ENCODE measurements at regions not wholly inside any gene's neighbourhood (a gene's known extent, or its start where the extent isn't known, plus 50 kb on each side); places are given as distances from the start of the nearest gene placed in this dataset.

DNA sequence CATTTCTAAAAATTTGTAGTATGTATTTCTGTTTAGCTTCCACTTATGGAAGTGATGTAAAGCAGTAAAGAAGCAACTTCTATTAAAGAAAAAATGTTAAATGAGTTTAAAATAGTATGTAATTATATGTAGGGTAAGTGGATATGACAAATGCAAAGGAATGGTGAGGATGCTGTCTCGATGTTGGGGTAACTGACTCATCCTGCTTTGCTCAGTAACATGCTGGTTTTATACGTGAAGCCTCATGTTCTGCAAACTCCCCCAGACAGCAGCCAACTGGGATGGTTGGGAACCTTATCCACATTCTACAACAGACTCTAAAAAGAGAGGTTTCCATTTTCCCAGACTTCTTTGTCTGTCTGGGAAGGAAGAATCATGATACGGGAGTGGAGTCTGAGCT lies 1006.4 kb upstream of the TMEM132C start:
- H3K9me3 Mint-ChIP-seq (ENCODE audit: low read depth): no peaks in the 10 kb centered on the region
- H3K4me3 Mint-ChIP-seq: no peak overlapping the region
- H3K27me3 Mint-ChIP-seq: peaks cover 4% of the 10 kb centered on the region
- no peaks in the 10 kb centered on the region for H3K36me3 Mint-ChIP-seq
- H3K4me1 Mint-ChIP-seq (ENCODE audit: low read depth): no peaks in the 10 kb centered on the region
- H3K27ac Mint-ChIP-seq: no peak overlapping the region

DNA sequence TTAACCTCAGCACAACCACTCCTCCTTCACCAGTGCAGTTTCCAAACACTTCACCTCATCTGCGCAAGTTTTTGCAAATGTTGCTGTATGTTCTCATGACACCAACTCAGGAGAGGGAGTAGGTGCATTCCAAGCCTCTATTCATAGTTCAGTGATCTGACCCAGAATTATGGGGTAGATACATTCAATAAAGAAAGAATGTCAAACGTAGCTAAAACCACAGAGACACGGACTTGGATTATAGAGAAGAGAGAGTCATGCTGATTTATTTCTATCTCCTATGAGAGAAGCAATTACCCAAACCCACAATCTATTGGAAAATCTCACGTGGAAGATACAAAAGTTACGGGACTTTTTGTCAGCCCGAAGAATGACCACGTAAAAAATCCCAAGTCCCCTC lies 1006.0 kb upstream of the TMEM132C start:
- no peaks in the 10 kb centered on the region for H3K4me1 Mint-ChIP-seq (ENCODE audit: low read depth)
- H3K27me3 Mint-ChIP-seq: peaks cover 4% of the 10 kb centered on the region
- H3K27ac Mint-ChIP-seq: no peak overlapping the region
- no peaks in the 10 kb centered on the region for H3K9me3 Mint-ChIP-seq (ENCODE audit: low read depth)
- H3K4me3 Mint-ChIP-seq: no peak overlapping the region
- H3K36me3 Mint-ChIP-seq: no peaks in the 10 kb centered on the region

DNA sequence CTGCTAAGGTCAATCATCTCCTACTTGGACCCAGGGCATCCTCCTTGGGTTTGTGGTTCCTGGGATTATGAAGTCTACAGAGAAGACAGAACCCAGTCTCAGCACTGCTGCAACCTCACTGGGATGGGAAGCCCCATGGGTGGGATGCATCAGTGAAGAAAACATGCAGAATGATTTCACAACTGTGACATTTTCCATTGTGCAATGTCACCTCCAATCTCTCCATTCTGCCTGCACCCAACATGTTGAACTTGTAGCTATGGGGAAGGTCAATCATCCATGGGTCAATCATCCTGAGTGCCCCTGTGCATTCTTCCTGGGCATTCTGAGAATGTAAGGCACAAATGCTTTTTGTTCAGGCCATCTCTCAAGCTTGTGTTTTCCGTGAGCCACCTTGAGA lies 1004.4 kb upstream of the TMEM132C start:
- Mint-ChIP-seq H3K27ac (no peak overlapping the region), H3K27me3 (peaks cover 6% of the 10 kb centered on the region), H3K9me3 (ENCODE audit: low read depth) (no peaks in the 10 kb centered on the region), H3K4me1 (ENCODE audit: low read depth) (no peaks in the 10 kb centered on the region), H3K36me3 (no peaks in the 10 kb centered on the region), H3K4me3 (no peak overlapping the region)

DNA sequence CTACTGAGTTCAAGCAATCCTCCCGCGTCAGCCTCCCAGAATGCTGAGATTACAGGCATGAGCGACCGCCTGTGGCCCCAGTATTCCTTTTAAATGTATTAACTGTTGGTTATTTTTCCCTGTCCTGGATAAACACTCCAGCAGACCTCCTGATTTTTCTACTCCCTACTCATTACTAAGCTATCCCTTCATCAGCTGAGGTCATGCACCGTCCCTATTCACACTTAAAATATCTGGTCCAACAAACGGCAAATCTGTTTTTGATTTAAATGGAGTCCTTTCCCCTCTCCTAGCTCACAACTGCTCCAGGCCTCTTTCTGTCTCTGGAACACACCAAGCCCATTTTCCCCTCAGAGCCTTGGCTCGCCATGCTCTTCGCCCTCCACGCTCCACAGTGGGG lies 1003.3 kb upstream of the TMEM132C start:
- Mint-ChIP-seq H3K4me1 (ENCODE audit: low read depth) (no peaks in the 10 kb centered on the region), H3K27me3 (peaks cover 4% of the 10 kb centered on the region), H3K4me3 (no peak overlapping the region), H3K36me3 (no peaks in the 10 kb centered on the region), H3K9me3 (ENCODE audit: low read depth) (no peaks in the 10 kb centered on the region), H3K27ac (no peak overlapping the region)

DNA sequence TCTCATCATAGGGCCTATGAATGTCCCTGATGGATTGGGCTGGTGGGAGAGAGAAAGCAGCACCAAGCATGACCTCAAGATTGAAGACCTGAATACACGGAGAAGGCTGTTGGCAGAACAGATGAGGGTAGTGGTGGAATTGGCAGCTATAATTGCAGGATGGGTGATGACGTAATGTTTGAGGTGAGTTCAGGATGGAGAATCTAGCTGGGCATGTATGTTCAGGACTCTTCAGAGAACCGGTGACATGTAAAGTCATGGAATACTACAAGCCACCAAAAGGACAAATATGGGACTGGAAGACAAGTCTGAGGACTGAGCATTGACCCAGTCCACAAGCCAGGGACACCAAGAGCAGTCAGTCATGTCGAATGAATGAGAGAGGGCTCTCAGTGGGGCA lies 999.8 kb upstream of the TMEM132C start:
- H3K36me3 Mint-ChIP-seq: no peaks in the 10 kb centered on the region
- H3K4me1 Mint-ChIP-seq (ENCODE audit: low read depth): no peaks in the 10 kb centered on the region
- no peak overlapping the region for H3K4me3 Mint-ChIP-seq
- H3K27me3 Mint-ChIP-seq: peaks cover 4% of the 10 kb centered on the region
- no peak overlapping the region for H3K27ac Mint-ChIP-seq
- H3K9me3 Mint-ChIP-seq (ENCODE audit: low read depth): no peaks in the 10 kb centered on the region

DNA sequence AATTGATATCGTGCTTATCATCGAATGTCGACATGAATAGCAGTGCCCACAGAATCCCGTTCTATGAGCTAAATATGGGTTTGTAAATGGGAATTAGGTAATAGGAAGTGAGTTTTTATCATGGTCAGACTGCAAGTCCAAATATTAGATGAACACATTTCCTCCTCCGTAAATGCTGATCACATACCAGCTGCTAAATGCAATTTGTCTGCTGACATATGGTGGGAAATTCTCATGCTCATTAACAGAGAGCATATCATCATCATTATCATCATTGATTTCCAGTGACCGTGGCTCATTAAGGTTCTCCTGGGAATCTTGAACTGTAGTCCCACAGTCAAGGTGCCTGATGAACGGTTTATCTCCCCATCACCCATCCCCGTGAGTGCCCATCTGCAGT lies 998.8 kb upstream of the TMEM132C start:
- no peaks in the 10 kb centered on the region for H3K36me3 Mint-ChIP-seq
- no peak overlapping the region for H3K4me3 Mint-ChIP-seq
- no peak overlapping the region for H3K27ac Mint-ChIP-seq
- peaks cover 4% of the 10 kb centered on the region for H3K27me3 Mint-ChIP-seq
- H3K9me3 Mint-ChIP-seq (ENCODE audit: low read depth): no peaks in the 10 kb centered on the region
- no peaks in the 10 kb centered on the region for H3K4me1 Mint-ChIP-seq (ENCODE audit: low read depth)

DNA sequence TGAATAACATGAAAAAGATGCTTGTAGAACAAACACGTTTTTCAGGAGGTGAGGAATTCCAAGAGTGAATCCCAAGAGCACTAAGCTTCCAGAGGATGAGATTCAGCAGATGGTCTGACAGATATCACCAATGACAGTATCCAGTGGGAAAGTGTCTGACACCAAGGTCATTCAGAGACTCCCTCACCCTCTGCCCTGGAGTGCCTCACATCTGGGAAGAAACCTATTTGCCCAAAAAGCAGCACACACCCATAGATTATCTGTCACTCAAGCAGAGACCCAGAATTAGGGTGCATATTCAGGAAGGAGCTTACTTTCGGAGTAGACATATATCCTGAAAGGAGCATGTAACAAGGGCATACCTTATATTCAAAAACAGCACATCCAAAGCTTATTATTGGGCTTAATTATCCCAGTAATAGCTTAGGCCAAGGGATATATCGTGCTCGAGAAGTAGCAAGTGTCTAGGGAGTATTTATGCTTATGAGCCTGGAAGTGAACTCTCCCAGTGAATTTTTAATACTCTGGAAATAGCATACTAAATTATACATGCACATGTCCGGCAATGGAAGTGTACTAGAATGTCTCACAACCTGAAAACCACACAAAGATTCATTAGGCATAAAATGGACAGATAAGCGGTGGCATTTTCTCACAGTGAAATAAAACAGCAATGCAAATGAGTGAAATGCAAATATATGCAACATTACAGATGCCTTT lies 998.1 kb upstream of the TMEM132C start:
- Mint-ChIP-seq H3K27ac (no peak overlapping the region), H3K36me3 (no peaks in the 10 kb centered on the region), H3K4me3 (no peak overlapping the region), H3K27me3 (peaks cover 1% of the 10 kb centered on the region), H3K9me3 (ENCODE audit: low read depth) (no peaks in the 10 kb centered on the region), H3K4me1 (ENCODE audit: low read depth) (no peaks in the 10 kb centered on the region)

DNA sequence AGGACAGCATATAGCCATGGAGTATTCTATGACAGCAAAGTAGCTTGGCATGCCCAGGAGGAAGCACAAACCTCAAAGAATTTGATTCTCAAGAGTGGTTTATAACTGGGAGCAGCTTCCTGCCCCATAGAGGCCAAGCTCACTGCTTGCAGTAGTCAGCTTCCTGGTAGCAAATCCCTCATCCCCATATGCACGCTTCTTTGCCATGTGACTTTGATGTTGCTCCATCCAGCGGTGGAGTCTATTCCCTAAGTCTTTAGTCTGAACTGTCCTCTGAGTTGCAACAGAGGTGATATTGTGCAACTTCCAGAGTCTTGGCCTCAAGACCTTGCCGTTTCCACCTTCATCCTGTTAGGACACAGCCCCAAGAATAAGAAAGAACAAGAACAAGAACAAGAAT lies 996.8 kb upstream of the TMEM132C start:
- Mint-ChIP-seq H3K27me3 (peaks cover 1% of the 10 kb centered on the region), H3K4me1 (ENCODE audit: low read depth) (no peaks in the 10 kb centered on the region), H3K9me3 (ENCODE audit: low read depth) (no peaks in the 10 kb centered on the region), H3K36me3 (no peaks in the 10 kb centered on the region), H3K4me3 (no peak overlapping the region), H3K27ac (no peak overlapping the region)

DNA sequence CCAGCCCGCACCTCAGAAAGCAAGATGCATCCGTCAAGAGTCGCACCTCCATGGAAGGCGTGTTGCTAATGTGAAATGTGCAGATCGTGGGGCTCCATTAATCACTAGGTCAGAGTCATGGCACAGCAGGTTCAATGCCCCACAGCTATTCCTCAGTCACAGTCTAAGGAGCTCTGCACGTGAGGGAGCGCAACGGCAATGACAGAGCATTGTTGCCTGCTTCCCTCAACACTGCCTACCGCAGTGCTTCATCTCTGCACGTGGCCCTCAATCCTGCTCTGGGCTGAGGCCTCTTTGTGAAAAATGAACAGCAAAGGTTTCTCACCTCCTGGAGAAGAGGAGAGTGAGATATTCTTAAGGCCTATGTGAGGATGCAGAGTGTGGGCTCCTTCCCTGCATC lies 995.2 kb upstream of the TMEM132C start:
- Mint-ChIP-seq H3K4me3 (no peak overlapping the region), H3K4me1 (ENCODE audit: low read depth) (no peaks in the 10 kb centered on the region), H3K36me3 (no peaks in the 10 kb centered on the region), H3K27me3 (peaks cover 2% of the 10 kb centered on the region), H3K9me3 (ENCODE audit: low read depth) (no peaks in the 10 kb centered on the region), H3K27ac (no peak overlapping the region)

DNA sequence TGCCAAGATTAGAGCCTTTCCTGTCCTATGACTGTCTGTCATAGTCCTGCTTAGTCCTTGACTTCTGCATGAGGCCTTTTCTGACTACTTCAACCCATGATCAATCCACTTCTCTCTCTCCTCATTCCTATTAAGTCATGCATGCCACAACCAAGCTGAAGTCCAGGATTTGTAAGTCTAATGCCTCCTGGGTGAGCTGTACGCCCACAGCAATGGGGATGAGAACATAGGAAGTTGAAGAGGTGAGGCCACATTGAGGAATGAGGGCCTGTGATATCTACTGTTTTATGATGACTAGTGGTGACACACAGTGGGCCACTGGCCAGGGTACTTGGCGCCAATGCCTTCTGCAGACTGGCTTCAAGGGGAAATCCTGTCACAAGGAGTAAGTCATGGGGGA lies 994.1 kb upstream of the TMEM132C start:
- Mint-ChIP-seq H3K4me3 (no peak overlapping the region), H3K27ac (no peak overlapping the region)

DNA sequence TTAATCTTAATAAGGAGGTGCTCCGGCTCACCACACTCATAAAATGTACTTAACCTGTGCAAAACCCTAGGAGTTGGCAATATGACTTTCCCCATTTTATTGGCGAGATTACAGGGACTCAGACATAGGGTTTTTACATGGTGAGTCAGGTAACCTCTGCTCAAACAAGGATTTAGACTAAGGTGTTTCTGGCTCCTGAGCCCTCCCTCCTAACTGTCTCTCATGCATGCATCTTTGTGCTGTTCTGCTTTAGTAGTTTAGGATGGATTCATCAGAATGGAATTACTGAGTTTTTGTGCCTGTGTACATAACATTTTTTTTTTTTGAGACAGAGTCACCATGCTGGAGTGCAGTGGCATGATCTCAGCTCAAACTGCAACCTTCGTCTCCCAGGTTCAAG lies 993.3 kb upstream of the TMEM132C start:
- no peak overlapping the region for H3K4me3 Mint-ChIP-seq
- H3K27me3 Mint-ChIP-seq: peaks cover 10% of the 10 kb centered on the region
- no peaks in the 10 kb centered on the region for H3K36me3 Mint-ChIP-seq
- H3K9me3 Mint-ChIP-seq (ENCODE audit: low read depth): no peaks in the 10 kb centered on the region
- no peaks in the 10 kb centered on the region for H3K4me1 Mint-ChIP-seq (ENCODE audit: low read depth)
- H3K27ac Mint-ChIP-seq: no peak overlapping the region

More for the DNA sequence above, 994.1 kb upstream of the TMEM132C start:
- Mint-ChIP-seq H3K36me3 (no peaks in the 10 kb centered on the region), H3K4me1 (ENCODE audit: low read depth) (no peaks in the 10 kb centered on the region), H3K9me3 (ENCODE audit: low read depth) (no peaks in the 10 kb centered on the region), H3K27me3 (peaks cover 6% of the 10 kb centered on the region)

DNA sequence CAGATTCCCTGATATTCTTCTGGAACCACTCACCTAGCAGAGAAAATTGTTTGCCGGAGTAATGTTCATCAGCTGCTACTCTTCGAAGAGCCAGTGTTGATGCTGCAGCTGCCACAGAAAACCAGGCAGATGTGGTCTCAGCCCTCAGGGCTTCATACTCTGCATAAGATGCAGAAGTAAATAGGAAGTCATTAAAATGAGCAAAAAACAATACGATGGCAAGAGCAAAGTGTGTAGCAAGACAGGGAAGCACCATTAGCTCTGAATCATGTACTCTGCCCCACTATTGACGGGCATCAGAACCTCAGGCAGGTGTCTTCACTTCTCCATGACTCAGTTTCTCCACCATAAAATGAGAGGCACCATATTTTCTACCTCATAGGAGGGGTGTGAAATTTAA lies 991.6 kb upstream of the TMEM132C start:
- no peaks in the 10 kb centered on the region for H3K4me1 Mint-ChIP-seq (ENCODE audit: low read depth)
- peaks cover 12% of the 10 kb centered on the region for H3K27me3 Mint-ChIP-seq
- H3K36me3 Mint-ChIP-seq: no peaks in the 10 kb centered on the region
- H3K9me3 Mint-ChIP-seq (ENCODE audit: low read depth): no peaks in the 10 kb centered on the region
- no peak overlapping the region for H3K27ac Mint-ChIP-seq
- no peak overlapping the region for H3K4me3 Mint-ChIP-seq

DNA sequence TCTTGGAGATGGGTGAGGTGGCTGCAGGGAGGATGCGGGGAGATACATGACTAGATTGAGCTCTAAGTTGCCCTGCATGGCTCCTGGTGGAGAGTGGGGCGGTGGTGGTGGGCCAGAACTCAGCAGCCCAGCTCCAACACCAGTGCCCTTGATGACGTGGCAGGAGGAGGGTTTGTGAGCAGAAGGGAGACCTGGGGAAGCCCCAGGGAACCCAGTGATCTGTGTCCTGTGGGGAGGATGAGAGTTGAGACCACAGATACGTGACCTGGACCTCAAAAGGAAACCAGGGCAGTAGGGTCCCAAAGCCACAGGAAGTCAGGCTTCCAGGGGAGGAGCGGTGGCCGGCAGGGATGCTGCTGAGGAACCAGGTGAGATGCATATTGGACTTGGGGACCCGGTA lies 989.1 kb upstream of the TMEM132C start:
- Mint-ChIP-seq H3K36me3 (no peaks in the 10 kb centered on the region), H3K4me3 (no peak overlapping the region), H3K4me1 (ENCODE audit: low read depth) (no peaks in the 10 kb centered on the region), H3K9me3 (ENCODE audit: low read depth) (no peaks in the 10 kb centered on the region), H3K27me3 (peaks cover 12% of the 10 kb centered on the region), H3K27ac (no peak overlapping the region)

DNA sequence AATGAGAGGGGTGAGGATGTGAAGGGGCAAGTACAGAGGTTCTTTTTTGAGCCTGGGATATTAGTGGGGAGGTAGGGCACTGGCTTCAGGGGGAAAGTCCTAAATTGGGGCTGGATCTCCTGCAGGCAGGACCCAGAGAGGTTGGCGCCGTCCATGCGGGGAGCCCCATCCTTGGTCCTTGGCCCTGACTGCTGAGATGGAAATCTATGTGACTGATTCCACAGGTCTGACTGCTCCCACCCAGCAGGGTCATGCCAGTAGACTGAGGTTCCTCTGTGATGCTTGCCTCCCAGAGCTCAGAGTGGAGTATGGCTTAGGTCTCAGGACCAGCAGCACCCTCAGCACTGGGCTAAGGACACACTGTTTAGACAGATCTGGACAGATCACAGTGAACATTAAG lies 988.6 kb upstream of the TMEM132C start:
- Mint-ChIP-seq H3K27me3 (peaks cover 12% of the 10 kb centered on the region), H3K4me1 (ENCODE audit: low read depth) (no peaks in the 10 kb centered on the region), H3K36me3 (no peaks in the 10 kb centered on the region), H3K27ac (no peak overlapping the region), H3K4me3 (no peak overlapping the region), H3K9me3 (ENCODE audit: low read depth) (no peaks in the 10 kb centered on the region)

DNA sequence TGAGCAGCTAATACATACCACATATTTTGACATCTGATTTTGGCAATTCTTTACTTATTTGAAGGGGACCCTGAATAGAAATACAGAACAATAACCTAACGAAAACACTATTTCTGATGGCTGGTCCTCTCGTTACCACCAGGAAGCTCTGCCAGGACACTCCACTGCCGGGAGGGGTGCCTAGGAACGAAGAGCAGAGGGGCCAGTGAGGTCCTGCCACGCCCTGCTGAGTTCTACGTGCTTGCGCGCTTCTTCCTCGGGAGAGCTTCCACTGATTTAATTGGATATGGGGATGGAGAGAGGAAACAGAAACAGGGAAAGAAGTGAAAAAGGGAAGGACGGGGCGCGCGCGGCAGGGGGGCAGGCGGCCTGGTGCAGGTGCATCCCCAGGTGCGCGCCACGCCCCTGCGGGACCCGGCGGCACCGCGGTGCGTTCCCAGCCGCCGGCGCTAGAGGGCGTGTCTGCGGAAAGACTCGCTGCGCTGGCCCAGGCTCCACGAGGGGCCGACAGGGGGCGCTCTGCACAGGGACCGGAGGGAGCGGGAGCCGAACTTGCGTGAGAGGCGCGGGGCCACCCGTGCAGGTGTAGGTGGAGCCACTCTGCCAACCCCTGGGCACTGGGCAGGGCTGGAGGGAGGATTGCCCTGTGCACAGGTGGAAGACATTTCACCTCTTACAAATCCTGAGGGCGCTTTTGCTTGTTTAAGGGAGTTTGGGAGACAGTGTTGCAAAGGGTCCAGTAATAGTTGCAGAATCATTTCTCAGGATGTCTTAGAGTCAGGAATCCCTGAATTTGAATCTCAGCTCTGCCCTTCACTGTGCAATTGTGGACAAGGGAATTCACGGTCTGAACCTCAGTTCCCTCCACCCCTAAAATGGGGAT lies 986.3 kb upstream of the TMEM132C start:
- Mint-ChIP-seq H3K4me1 (ENCODE audit: low read depth) (no peaks in the 10 kb centered on the region), H3K36me3 (no peaks in the 10 kb centered on the region), H3K4me3 (no peak overlapping the region), H3K27me3 (peaks cover 12% of the 10 kb centered on the region), H3K27ac (no peak overlapping the region), H3K9me3 (ENCODE audit: low read depth) (no peaks in the 10 kb centered on the region)
